ENCODE measurements at regions not wholly inside any gene's neighbourhood (a gene's known extent, or its start where the extent isn't known, plus 50 kb on each side); places are given as distances from the start of the nearest gene placed in this dataset.

GRCh38 chr4:137333031-137333430 is 199.3 kb downstream of the PCDH18 start:
- TF ChIP-seq, protein P1, sequence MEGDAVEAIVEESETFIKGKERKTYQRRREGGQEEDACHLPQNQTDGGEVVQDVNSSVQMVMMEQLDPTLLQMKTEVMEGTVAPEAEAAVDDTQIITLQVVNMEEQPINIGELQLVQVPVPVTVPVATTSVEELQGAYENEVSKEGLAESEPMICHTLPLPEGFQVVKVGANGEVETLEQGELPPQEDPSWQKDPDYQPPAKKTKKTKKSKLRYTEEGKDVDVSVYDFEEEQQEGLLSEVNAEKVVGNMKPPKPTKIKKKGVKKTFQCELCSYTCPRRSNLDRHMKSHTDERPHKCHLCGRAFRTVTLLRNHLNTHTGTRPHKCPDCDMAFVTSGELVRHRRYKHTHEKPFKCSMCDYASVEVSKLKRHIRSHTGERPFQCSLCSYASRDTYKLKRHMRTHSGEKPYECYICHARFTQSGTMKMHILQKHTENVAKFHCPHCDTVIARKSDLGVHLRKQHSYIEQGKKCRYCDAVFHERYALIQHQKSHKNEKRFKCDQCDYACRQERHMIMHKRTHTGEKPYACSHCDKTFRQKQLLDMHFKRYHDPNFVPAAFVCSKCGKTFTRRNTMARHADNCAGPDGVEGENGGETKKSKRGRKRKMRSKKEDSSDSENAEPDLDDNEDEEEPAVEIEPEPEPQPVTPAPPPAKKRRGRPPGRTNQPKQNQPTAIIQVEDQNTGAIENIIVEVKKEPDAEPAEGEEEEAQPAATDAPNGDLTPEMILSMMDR (conservative IDR thresholded peaks at IDR 0.05; ENCODE audit: low read depth, low read length), result no peak
- no peak for TF ChIP-seq EZH2 (IDR thresholded peaks at IDR 0.05; ENCODE audit: low read length, unreplicated experiment)
